Astrocyte of the cerebellum (primary cell): ENCODE measurements at regions not wholly inside any gene's neighbourhood (a gene's known extent, or its start where the extent isn't known, plus 50 kb on each side); places are given as distances from the start of the nearest gene placed in this dataset.

ENCODE experiments used
- DNase-seq: peaks from one replicate; pipeline ENCODE4 v3.0.0-alpha.2; 2011; ENCODE audit warnings: low read depth
- H3K4me3 ChIP-seq: 2 replicates; pipeline ENCODE4 v1.5.1; 2011; ENCODE audit warnings: mild to moderate bottlenecking, low read depth, low read length, moderate library complexity
- in situ Hi-C: cut with HindIII; loops from 2 replicates; pipeline ENCODE4 v1.10.0; 2017; ENCODE audit warnings: low sequenced_read_pairs
- TF ChIP-seq, protein P1 (sequence below): IDR thresholded peaks from 2 replicates; pipeline ENCODE4 v1.5.1; 2012; ENCODE audit warnings: low read length, low read depth, moderate library complexity, mild to moderate bottlenecking; ENCODE audit errors: missing control alignments

DNA sequence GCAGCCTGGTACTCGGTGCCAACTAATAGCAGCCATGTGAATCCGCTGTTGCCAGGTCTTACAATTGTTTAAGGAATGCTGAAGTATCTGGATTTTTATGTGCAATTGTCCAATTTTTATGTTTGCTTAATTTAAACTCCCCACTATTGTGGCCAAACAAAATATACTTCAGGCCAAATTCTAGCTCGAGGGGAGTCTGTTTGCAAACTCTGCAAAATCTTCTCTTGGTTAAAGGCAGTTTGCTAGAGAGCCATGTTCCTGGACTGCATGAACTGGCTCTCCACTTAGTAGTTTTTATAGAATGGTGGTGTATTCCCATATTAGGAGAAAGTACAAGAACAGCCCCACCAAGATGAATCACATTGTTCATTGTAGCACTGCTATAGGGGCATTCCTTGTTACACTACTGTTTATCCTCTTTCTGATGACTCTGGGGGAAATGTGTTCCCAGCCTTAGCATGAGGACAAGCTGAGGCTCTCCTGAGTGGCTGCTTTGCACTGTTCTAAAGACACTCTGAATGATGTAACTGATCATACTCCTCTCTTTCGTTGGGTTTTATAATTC is 178.0 kb upstream of the GLI3 start:
- no peak overlapping the region for H3K4me3 ChIP-seq
- TF ChIP-seq, protein P1, sequence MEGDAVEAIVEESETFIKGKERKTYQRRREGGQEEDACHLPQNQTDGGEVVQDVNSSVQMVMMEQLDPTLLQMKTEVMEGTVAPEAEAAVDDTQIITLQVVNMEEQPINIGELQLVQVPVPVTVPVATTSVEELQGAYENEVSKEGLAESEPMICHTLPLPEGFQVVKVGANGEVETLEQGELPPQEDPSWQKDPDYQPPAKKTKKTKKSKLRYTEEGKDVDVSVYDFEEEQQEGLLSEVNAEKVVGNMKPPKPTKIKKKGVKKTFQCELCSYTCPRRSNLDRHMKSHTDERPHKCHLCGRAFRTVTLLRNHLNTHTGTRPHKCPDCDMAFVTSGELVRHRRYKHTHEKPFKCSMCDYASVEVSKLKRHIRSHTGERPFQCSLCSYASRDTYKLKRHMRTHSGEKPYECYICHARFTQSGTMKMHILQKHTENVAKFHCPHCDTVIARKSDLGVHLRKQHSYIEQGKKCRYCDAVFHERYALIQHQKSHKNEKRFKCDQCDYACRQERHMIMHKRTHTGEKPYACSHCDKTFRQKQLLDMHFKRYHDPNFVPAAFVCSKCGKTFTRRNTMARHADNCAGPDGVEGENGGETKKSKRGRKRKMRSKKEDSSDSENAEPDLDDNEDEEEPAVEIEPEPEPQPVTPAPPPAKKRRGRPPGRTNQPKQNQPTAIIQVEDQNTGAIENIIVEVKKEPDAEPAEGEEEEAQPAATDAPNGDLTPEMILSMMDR, result no peak
- in situ Hi-C loops, result no loop called here
- no peak for DNase-seq

DNA sequence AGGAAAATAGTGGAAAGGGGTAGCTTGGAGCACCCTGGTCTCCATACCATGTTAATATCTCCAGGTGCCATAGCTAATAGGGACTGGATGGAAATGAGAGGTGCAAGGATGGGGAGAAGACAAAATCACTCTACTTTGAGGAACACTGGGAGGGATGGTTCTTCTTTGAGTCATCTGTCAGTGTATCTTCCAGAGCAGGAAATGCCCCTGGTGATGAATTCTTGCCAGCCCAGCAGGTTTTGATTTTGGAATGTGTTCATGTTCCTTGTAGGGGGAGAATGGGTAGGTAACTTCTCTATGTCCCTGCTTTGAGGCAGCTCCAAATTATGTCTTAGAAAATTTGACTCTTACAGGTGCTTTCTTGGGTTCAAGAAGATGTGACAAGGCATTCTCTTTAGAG is 177.0 kb upstream of the GLI3 start:
- in situ Hi-C loops, result no loop called here
- no peak for DNase-seq
- H3K4me3 ChIP-seq, result no peak overlapping the region
- TF ChIP-seq, protein P1, result no peak

DNA sequence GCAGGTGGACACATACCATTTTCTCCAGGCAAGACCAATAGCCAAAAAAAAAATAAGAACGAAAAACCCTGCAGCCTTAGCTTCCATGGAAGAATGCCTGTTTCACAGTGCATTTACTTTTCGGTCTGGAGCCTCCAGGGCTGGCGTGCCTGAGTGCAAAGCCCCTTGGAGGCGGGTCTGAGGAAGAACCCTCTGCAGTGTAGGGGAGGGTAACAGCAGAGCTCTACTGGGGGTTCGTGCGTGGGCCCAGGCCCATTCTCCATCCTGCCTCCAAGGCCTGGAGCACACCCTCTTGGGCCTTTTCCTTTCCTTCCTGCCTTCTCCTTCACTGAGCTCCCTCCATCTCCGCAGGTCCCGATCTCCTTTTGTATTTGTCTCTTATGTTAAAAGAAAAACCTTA is 172.3 kb upstream of the GLI3 start:
- DNase-seq, result no peak
- no peak overlapping the region for H3K4me3 ChIP-seq
- in situ Hi-C loops, result no loop called here
- TF ChIP-seq, protein P1, result no peak

DNA sequence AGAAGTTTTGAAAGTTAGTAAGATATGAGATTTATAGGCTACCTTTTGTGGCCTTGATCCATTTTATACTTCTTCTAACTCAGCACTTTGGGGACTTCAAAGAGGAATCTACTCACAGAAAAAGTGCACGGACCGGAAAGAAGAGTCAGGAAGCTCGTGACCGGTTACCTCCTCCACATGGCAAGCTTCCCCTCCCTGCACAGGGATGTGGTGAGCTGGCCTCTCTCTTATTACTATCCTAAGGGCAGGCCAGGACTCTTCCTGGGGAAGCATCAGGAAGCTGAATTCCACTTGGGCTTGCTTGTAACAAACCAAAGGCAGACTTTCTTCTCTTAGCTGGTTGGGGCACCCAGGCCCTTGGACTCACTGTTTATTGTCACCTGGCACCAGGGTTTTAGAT is 170.8 kb upstream of the GLI3 start:
- in situ Hi-C loops, result no loop called here
- DNase-seq, result no peak
- no peak overlapping the region for H3K4me3 ChIP-seq
- TF ChIP-seq, protein P1, result no peak

DNA sequence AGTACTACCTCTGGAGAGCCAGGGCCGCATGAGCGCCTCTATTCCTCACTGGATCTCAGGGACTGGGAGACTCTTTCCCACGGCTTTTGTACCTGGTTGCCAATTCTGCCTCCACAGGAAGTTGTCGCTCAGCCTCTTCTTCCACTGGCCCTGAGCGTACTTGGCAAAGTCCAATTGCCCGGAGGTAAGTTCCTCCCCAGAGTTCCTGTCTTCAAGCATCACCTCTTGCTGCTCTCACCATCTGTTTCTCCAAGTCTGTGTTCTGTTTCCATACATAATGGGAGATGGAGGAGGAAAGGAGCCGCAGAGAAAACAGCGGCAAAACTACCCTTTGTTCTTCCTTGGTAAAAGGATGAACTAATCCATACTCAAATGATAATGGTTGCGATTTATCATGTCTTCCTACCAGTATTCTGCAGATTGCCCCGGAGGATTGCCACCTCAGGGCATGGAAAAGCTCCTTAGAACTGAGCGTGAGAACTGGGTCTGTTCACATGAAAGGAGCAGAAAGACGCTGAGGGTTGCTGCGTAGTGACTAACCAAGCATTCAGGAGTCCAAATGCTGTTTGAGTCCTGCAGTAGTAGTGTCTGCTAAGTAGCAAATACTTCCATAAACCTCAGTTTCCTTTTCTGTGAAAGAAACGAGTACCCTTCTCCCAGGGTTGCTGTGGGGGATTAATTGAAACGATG is 170.2 kb upstream of the GLI3 start:
- in situ Hi-C loops, result no loop called here
- no peak overlapping the region for H3K4me3 ChIP-seq
- TF ChIP-seq, protein P1, result no peak

DNA sequence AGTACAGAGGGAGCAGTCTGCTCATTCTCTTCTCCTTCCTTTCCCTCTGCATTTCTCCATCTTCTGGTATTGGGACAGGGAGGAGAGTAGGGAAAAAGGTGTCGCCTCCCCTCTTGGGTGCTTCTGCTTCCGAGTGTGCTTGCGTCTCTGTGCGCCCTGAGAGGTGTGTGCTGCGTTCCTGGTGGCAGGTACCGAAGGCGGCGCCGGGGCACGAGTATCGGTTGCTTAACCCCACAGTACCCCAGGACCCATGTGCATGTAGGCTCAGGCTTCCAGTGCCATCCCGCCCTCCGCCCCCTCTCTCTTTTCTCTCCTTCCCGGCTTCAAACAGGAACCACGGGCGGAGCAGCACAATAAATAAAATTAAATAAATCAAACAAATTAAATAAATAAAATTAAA is 169.3 kb upstream of the GLI3 start:
- in situ Hi-C loops, result no loop called here
- no peak overlapping the region for H3K4me3 ChIP-seq
- TF ChIP-seq, protein P1, result no peak
- no peak for DNase-seq

More for the DNA sequence above, 170.2 kb upstream of the GLI3 start:
- no peak for DNase-seq
